Skeletal muscle satellite cell (primary cell): ENCODE measurements at regions not wholly inside any gene's neighbourhood (a gene's known extent, or its start where the extent isn't known, plus 50 kb on each side); places are given as distances from the start of the nearest gene placed in this dataset.

Experiments used
- H3K27me3 ChIP-seq: 2 replicates; pipeline ENCODE4 v1.7.0; 2013; ENCODE audit warnings: low read length; ENCODE audit not compliant: control insufficient read depth, insufficient read depth
- H3K36me3 ChIP-seq: 2 replicates; pipeline ENCODE4 v1.7.0; 2013; ENCODE audit warnings: mild to moderate bottlenecking, control low read depth, low read length; ENCODE audit not compliant: insufficient read depth
- H3K4me1 ChIP-seq: 2 replicates; pipeline ENCODE4 v1.7.0; 2013; ENCODE audit warnings: low read length; ENCODE audit not compliant: control insufficient read depth, insufficient read depth
- H3K4me2 ChIP-seq: 2 replicates; pipeline ENCODE4 v1.7.0; 2013; ENCODE audit warnings: mild to moderate bottlenecking, low read length
- H3K4me3 ChIP-seq: 2 replicates; pipeline ENCODE4 v1.7.0; 2013; ENCODE audit warnings: low read length
- H3K9ac ChIP-seq: 2 replicates; pipeline ENCODE4 v1.7.0; 2013; ENCODE audit warnings: mild to moderate bottlenecking, low read depth, low read length, moderate library complexity
- H3K9me3 ChIP-seq: replicated peaks from 2 replicates; pipeline ENCODE4 v1.7.0; 2013; ENCODE audit warnings: mild to moderate bottlenecking, control low read depth, low read length

DNA sequence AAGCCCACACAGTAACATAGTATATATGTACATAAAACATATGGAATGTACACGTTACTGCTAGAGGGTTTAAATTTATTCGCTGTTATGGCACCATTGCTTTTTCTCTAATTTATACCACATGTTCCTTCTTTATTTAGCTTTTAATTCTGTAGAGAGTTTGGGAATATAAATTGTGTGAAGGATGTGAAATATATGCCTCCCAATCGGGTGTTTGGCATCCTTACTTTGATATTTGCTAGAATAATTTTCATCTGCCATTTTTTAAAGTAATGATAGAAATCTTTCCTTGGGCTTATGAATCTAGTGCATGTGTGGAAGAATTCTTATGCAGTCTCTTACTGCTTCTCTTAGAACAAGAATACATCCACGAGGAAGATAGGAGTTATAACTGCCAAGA is 509.8 kb upstream of the RAG2 start:
- Histone ChIP-seq H3K4me1 (no peaks in the 10 kb centered on the region), H3K27me3 (no peaks in the 10 kb centered on the region), H3K4me2 (no peak overlapping the region), H3K36me3 (no peaks in the 10 kb centered on the region), H3K9ac (no peak overlapping the region), H3K4me3 (no peak overlapping the region), H3K9me3 (no peaks in the 10 kb centered on the region)

DNA sequence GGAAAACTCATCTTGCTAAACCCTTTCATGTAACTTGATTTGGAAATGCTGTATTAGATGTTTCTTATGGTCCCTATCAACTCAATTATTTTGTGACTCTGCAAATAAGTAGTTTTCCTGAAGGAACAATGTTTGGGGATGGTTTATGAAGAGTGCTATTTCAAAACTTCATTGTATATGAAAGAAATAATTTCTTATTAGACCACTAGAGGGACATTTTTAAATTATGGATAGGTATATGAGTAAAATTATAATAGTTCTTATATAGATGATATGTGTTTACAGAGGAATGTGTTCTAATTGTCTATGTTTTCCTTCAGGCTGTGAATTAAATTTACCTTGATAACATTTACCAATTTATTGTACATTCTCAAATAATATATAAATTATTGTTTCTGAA is 509.4 kb upstream of the RAG2 start:
- H3K4me2 ChIP-seq, result no peak overlapping the region
- no peaks in the 10 kb centered on the region for H3K36me3 ChIP-seq
- no peaks in the 10 kb centered on the region for H3K27me3 ChIP-seq
- no peaks in the 10 kb centered on the region for H3K9me3 ChIP-seq
- no peaks in the 10 kb centered on the region for H3K4me1 ChIP-seq
- no peak overlapping the region for H3K9ac ChIP-seq
- H3K4me3 ChIP-seq, result no peak overlapping the region

DNA sequence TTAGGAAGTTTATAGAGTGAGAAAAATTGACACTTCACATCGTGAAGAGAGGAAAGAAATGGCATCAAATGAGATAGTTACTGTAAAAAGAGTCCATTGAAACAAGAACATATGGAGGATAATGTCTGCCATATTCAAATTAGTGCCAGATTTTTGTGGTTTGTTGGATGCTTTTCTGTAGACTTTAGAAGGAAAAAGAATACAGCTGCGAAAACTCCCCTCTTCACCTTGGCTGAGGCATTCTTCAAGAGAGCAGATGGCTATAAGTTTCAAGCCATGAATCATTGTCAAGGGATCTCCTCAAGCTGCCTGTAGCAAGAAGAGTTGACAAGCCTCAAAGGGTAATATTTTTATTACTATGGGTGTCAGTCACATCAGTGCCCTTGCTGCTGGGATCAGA is 507.4 kb upstream of the RAG2 start:
- Histone ChIP-seq H3K4me2 (no peak overlapping the region), H3K4me3 (no peak overlapping the region), H3K9me3 (no peaks in the 10 kb centered on the region), H3K9ac (no peak overlapping the region), H3K36me3 (no peaks in the 10 kb centered on the region), H3K27me3 (no peaks in the 10 kb centered on the region), H3K4me1 (no peaks in the 10 kb centered on the region)

DNA sequence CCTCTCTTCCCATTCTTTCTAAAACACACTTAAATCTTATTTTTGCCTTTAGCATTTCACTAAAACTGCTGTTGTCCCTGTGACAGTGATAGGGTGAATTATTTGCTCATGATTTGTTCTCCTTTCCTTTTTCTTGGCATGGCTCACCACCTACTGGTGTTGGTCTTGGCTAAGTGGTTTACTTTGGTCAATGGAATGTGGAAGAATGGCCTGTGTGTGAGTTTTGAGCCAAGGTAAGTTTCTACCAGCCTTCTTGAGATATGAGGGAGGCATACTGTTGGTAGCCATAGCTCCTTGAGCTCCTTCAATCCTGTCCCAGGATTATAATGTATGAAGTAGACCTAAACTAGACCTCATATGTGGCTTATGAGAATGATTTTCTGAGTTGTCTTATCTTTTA is 506.3 kb upstream of the RAG2 start:
- H3K4me1 ChIP-seq, result no peaks in the 10 kb centered on the region
- no peaks in the 10 kb centered on the region for H3K9me3 ChIP-seq
- H3K27me3 ChIP-seq, result no peaks in the 10 kb centered on the region
- H3K4me2 ChIP-seq, result no peak overlapping the region
- no peaks in the 10 kb centered on the region for H3K36me3 ChIP-seq
- H3K9ac ChIP-seq, result no peak overlapping the region
- H3K4me3 ChIP-seq, result no peak overlapping the region

DNA sequence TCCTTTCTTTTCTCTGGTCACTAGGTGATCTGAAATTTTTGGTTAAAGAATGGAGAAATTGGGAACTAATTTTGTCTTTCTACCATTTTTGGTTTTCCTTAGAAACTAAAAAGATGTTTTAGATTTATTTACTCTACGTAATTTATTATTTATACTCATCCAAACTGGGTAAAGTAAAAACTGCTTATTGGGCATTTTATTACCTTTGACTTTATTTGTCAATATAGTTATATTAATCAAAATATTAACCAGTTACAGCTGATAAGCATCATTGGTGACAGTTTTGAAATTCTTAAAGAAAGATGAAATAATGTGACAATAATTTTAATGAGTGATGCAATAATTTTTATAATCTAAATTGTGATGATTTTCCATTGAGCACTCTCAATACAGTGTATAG is 502.0 kb upstream of the RAG2 start:
- no peaks in the 10 kb centered on the region for H3K36me3 ChIP-seq
- no peaks in the 10 kb centered on the region for H3K4me1 ChIP-seq
- H3K4me2 ChIP-seq, result no peak overlapping the region
- no peak overlapping the region for H3K9ac ChIP-seq
- H3K27me3 ChIP-seq, result no peaks in the 10 kb centered on the region
- no peak overlapping the region for H3K4me3 ChIP-seq
- no peaks in the 10 kb centered on the region for H3K9me3 ChIP-seq

DNA sequence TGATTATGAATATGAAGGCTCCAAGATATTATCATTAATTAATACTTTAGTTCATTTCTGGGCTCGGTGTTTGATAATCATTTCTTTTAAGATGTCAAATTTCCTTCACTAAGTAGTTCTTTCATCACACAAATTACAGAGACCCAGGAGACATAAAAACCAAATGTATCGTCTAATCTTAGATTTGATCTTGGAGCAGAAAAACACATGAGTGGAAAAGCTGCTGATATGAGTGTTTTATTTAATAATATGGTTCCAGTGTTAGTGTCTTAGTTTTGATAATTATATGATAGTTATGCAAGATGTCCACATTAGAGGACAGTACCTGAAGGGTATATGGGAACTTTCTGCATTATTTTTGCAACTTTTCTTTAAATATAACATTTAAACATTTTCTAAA is 494.5 kb upstream of the RAG2 start:
- no peaks in the 10 kb centered on the region for H3K4me1 ChIP-seq
- H3K4me2 ChIP-seq, result no peak overlapping the region
- no peak overlapping the region for H3K4me3 ChIP-seq
- no peak overlapping the region for H3K9ac ChIP-seq
- no peaks in the 10 kb centered on the region for H3K36me3 ChIP-seq
- H3K9me3 ChIP-seq, result no peaks in the 10 kb centered on the region
- H3K27me3 ChIP-seq, result no peaks in the 10 kb centered on the region

DNA sequence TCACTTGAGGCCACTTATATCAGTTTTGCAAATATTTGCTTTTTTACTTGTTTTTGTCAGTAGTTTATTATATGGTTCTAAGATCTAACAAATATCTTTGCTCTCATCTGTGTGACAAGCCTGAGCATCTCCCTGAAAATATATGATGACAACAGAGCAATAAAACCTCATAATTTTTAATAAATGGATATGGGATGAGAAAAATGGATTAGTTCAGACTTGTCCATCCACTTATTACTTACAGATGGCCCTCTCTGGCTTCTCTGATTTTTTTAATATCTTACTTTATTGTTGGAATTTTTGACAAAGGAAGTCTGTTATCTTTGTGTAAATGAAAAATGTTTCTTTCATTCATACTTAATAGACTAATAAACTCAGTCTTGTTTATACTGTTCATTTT is 491.4 kb upstream of the RAG2 start:
- no peak overlapping the region for H3K4me2 ChIP-seq
- no peaks in the 10 kb centered on the region for H3K27me3 ChIP-seq
- no peak overlapping the region for H3K9ac ChIP-seq
- H3K4me3 ChIP-seq, result no peak overlapping the region
- no peaks in the 10 kb centered on the region for H3K4me1 ChIP-seq
- H3K9me3 ChIP-seq, result no peaks in the 10 kb centered on the region
- H3K36me3 ChIP-seq, result no peaks in the 10 kb centered on the region

DNA sequence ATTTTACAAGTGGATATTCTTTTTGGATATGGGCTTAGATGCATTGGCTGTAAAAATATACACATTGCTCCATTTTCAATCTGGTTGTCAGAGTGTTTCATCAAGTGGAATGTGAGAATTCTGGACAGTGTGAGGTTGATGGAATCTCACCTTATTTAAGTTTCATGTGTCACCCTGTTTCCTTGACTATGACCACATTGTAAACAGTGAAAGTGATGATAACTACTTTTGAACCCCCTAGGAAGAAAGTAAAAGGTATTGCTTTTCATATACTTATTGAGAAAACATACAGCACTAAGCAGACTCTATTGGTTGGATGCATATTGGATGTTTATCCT is 490.5 kb upstream of the RAG2 start:
- H3K4me2 ChIP-seq, result no peak overlapping the region
- no peak overlapping the region for H3K9ac ChIP-seq
- H3K9me3 ChIP-seq, result no peaks in the 10 kb centered on the region
- no peaks in the 10 kb centered on the region for H3K36me3 ChIP-seq
- H3K27me3 ChIP-seq, result no peaks in the 10 kb centered on the region
- H3K4me3 ChIP-seq, result no peak overlapping the region
- H3K4me1 ChIP-seq, result no peaks in the 10 kb centered on the region

DNA sequence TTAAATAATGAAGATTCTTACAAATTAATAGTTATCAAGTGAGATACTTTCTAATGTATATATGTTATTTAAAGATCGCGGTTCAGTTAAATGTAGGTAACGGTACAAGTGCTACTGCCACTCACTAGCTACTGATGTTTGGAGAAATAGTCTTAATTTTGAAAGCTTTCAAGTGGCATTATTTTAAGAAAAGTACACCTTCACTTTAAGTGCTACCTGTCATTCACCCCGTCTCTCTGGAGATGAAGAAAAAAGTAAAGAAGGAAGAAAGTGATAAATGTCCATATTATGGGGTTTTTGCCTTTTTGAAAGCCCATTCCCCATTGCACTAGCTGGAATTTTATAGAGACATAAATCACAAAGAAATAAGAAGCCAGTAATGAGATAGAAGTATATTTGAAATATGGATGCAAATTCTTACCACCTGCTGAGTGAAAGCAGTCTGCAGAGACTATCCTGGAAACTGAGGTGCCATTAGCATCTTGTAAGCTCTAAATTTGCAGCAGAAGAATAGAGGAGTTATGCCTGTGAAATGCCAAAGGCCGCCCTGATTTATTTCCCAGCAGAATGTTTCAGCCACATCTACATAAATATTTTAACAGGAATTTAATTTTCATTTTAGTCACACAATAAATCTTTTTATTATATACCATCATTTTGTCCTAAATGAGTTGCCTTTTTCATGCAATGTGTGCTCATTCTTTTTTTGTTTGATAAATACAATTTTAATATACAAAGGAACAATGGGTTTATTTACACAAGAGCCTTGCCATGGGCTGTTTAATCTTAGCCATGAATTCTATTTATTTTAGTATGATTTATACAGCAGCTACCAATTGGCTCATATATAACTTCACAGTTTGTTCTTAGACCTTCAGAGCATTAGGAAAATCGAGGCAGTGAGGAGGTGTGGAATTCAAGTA is 489.9 kb upstream of the RAG2 start:
- no peak overlapping the region for H3K4me2 ChIP-seq
- no peak overlapping the region for H3K4me3 ChIP-seq
- H3K9me3 ChIP-seq, result no peaks in the 10 kb centered on the region
- H3K9ac ChIP-seq, result no peak overlapping the region
- H3K36me3 ChIP-seq, result no peaks in the 10 kb centered on the region
- no peaks in the 10 kb centered on the region for H3K4me1 ChIP-seq
- no peaks in the 10 kb centered on the region for H3K27me3 ChIP-seq

DNA sequence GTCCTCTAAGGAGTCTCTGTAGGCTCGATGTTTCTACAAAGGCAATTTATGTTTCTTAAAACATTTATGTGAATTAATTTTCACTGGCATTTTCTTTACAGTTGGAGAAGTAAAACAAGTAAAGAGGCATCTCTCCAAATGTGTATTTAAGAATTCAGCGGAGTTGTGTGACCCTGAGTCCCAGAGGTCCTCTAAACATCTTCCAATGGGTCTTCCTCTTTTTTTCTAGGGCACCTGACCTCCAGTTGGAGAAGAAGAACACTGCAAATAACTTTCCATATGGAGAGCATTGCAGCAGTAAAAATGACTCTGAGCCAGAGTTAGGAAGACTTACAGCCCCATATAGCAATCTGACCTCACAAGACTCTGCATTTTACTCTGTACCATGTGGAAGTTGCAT is 480.5 kb upstream of the RAG2 start:
- H3K9me3 ChIP-seq, result peaks cover 4% of the 10 kb centered on the region

DNA sequence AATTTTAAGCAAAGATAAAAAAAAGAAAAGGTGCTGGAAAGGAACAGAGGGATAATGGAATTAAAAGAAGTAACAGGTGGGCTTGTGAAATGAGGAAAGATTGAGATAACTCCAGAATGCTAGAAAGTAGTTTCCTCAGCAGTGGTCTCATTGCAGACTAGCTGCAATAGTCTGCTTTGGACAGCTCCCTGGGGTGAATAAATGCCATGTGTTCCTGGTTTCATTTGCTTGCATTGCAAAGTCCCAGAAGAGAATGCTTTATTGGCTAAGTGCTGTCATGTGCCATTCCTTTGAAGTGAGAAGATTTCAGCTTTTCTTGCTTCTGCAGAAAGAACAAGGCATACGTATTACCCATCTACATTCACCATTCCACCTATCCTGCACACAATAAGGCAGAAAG is 478.8 kb upstream of the RAG2 start:
- H3K4me3 ChIP-seq, result no peak overlapping the region
- no peaks in the 10 kb centered on the region for H3K36me3 ChIP-seq
- no peaks in the 10 kb centered on the region for H3K4me1 ChIP-seq
- H3K27me3 ChIP-seq, result no peaks in the 10 kb centered on the region
- H3K4me2 ChIP-seq, result no peak overlapping the region
- H3K9ac ChIP-seq, result no peak overlapping the region
- peaks cover 3% of the 10 kb centered on the region for H3K9me3 ChIP-seq

More for the DNA sequence above, 480.5 kb upstream of the RAG2 start:
- no peaks in the 10 kb centered on the region for H3K27me3 ChIP-seq
- H3K36me3 ChIP-seq, result no peaks in the 10 kb centered on the region
- H3K4me2 ChIP-seq, result no peak overlapping the region
- no peaks in the 10 kb centered on the region for H3K4me1 ChIP-seq
- H3K9ac ChIP-seq, result no peak overlapping the region
- no peak overlapping the region for H3K4me3 ChIP-seq

DNA sequence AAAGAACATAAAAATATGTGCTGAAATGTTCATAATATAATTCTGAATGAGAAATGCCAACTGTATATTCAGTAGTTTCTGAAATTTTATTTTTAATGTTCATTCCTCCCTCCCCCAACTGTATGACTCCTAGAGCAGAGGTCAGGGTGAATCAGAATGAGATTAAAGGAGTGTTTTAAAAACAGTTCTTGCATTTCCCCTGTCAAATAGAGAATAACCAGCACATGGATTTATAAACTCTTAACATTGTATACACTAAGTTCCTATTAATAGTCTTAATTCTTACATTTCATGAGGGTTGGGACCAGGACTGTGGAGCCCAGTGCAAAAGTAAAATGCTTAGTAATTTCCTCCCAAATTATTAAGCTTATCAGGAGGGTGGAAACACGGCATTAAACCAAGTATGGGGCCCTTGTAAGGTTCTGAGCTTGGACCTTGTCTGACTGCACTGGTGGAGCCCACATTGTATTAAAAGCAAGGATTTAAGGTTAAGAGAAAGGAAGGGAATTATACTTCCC is 474.6 kb upstream of the RAG2 start:
- H3K27me3 ChIP-seq, result no peaks in the 10 kb centered on the region
- H3K4me3 ChIP-seq, result no peak overlapping the region
- no peaks in the 10 kb centered on the region for H3K4me1 ChIP-seq
- H3K4me2 ChIP-seq, result no peak overlapping the region
- H3K9me3 ChIP-seq, result no peaks in the 10 kb centered on the region
- H3K9ac ChIP-seq, result no peak overlapping the region
- H3K36me3 ChIP-seq, result no peaks in the 10 kb centered on the region
